Lower lobe of right lung (tissue), 2 donors: ENCODE measurements at regions not wholly inside any gene's neighbourhood (a gene's known extent, or its start where the extent isn't known, plus 50 kb on each side); places are given as distances from the start of the nearest gene placed in this dataset.
"Not testable (repeated sequence)": the region's sequence is repeated elsewhere in the genome, so short reads cannot be mapped to it uniquely, and the experiment has no call there.

Experiments
- ATAC-seq, 2 donors: fragments of 200-7000 bp; cut with Tn5 transposase; one replicate each; pipeline ENCODE4 v1.9.1; 2020 to 2022; ENCODE audit warnings: mild to moderate bottlenecking in 2 of 2, moderate library complexity in 2 of 2
- DNase-seq: peaks from one replicate; pipeline ENCODE4 v3.0.0-alpha.2; 2020
- H3K27ac ChIP-seq: fragments of 200-600 bp; one replicate; pipeline ENCODE4 v1.8.0; 2022
- H3K27me3 ChIP-seq: fragments of 200-600 bp; one replicate; pipeline ENCODE4 v1.8.0; 2022; ENCODE audit warnings: low read depth
- H3K36me3 ChIP-seq: fragments of 200-600 bp; one replicate; pipeline ENCODE4 v1.8.0; 2022; ENCODE audit warnings: mild to moderate bottlenecking
- H3K4me1 ChIP-seq: fragments of 200-600 bp; one replicate; pipeline ENCODE4 v1.8.0; 2022
- H3K4me3 ChIP-seq: fragments of 200-600 bp; one replicate; pipeline ENCODE4 v1.8.0; 2022; ENCODE audit warnings: mild to moderate bottlenecking
- H3K9me3 ChIP-seq: fragments of 200-600 bp; one replicate; pipeline ENCODE4 v1.8.0; 2022
- intact Hi-C: fragments of 100-400 bp; cut with DNase I; formaldehyde crosslinking; loops from one replicate; pipeline ENCODE4 v1.11.0; 2022
- TF ChIP-seq, protein P1 (sequence below): fragments of 200-600 bp; IDR thresholded peaks from one replicate; pipeline ENCODE4 v1.8.0; 2022; ENCODE audit warnings: antibody characterized with exemption, mild to moderate bottlenecking
- donor health status: DM: no; HTN: yes; CAD: no; lungs with severe emphysema.

DNA sequence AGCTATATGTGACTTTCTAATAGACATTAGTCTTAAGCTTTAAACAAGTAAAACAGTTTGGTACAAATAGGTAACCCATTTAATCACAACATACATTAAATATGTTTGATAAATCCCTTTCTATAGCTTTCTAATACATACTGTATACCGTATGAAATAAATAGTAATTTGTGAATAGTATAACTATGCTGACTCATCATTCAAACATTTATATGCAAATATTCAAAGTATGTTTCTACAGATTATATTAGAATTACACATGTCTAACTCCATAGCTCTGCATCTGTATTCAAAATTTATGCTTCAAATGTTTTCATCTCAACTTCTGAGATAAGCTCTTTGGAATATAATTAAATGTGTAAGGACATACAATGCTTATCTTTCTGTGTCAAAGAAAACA, 142.7 kb upstream of the ZNF804A start:
- no peaks in the 10 kb centered on the region for H3K4me1 ChIP-seq
- no peaks in the 10 kb centered on the region for H3K9me3 ChIP-seq
- H3K4me3 ChIP-seq: no peak overlapping the region
- TF ChIP-seq, protein P1, sequence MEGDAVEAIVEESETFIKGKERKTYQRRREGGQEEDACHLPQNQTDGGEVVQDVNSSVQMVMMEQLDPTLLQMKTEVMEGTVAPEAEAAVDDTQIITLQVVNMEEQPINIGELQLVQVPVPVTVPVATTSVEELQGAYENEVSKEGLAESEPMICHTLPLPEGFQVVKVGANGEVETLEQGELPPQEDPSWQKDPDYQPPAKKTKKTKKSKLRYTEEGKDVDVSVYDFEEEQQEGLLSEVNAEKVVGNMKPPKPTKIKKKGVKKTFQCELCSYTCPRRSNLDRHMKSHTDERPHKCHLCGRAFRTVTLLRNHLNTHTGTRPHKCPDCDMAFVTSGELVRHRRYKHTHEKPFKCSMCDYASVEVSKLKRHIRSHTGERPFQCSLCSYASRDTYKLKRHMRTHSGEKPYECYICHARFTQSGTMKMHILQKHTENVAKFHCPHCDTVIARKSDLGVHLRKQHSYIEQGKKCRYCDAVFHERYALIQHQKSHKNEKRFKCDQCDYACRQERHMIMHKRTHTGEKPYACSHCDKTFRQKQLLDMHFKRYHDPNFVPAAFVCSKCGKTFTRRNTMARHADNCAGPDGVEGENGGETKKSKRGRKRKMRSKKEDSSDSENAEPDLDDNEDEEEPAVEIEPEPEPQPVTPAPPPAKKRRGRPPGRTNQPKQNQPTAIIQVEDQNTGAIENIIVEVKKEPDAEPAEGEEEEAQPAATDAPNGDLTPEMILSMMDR: no peak
- H3K27me3 ChIP-seq: no peaks in the 10 kb centered on the region
- intact Hi-C loops: no loop called here
- DNase-seq: no peak
- no peaks in the 10 kb centered on the region for H3K36me3 ChIP-seq
- no peak for ATAC-seq
- no peak overlapping the region for H3K27ac ChIP-seq

DNA sequence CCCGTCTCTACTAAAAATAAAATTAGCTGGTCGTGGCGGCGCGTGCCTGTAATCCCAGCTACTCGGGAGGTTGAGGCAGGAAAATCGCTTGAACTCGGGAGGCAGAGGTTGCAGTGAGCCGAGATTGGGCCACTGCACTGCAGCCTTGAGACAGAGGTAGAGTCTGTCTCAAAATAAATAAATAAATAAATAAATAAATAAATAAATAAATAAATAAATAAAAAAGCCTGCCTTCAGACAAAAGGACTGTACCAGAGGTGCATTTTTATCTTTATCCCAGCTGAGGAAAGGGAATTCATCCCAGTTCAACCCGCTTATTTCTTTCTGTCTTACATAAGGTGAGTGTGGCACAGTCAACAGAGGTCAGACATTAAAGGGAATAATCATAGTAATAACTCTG, 141.6 kb upstream of the ZNF804A start:
- H3K4me1 ChIP-seq, H3K27me3 ChIP-seq, H3K27ac ChIP-seq, DNase-seq, intact Hi-C loops, H3K36me3 ChIP-seq, H3K9me3 ChIP-seq, H3K4me3 ChIP-seq, ATAC-seq: not testable (repeated sequence)

DNA sequence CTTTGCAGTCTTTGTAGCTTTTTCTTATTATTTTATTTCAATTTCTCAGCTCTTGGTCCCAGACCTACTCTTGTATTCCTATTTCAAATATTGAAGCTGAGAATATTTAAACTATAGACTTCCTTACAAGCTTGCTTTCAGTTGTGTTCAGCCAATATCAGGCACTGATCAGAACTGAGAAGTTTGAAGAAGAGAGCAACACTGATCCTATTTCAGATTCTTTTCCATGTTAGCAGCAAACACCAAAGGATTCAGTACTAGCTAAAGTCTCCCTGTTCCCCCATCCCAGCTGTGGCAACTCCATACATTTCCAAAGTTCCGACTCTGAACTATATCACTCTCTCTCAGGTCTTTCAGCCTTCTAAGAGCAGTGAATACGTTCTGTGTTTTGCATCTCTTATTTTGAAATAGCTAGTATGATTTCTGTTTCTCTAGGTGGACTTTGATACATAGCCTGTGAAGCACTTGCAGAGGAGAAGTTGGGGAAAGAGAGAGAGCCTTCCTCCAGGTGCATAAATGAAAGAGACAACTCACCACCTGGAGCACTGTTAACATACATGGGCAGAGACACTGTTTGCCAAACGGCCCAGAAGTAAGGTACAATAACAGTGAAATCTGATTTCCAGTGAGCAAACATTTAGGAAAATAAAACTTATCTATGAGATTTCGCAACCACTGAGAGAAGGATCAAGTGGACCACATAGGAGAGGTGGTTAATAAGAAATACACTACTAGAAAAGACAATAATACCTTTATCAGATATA, 135.0 kb upstream of the ZNF804A start:
- Histone ChIP-seq H3K9me3 (no peaks in the 10 kb centered on the region), H3K4me1 (no peaks in the 10 kb centered on the region), H3K36me3 (no peaks in the 10 kb centered on the region), H3K27me3 (no peaks in the 10 kb centered on the region), H3K4me3 (no peak overlapping the region), H3K27ac (no peak overlapping the region)
- intact Hi-C loops: no loop called here
- TF ChIP-seq, protein P1: no peak
- DNase-seq (no peak), ATAC-seq (no peak)

DNA sequence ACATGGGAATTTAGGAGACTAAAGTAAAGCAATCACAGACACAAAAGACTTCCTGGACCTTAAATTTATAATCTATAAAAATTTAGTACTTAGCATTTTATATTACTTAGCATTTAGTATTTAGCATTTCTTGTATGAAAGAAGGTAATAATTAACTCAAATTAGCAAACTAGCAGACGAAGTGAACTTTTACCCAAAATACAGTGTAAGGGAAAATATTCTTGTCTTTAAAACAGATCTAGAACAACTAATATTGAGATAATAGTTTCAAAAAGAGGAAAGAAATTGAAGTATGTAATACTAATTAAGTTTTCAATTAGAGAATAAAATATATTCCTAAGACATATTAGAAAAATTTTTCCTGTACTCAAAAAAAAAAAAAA, 134.5 kb upstream of the ZNF804A start:
- no peak overlapping the region for H3K4me3 ChIP-seq

DNA sequence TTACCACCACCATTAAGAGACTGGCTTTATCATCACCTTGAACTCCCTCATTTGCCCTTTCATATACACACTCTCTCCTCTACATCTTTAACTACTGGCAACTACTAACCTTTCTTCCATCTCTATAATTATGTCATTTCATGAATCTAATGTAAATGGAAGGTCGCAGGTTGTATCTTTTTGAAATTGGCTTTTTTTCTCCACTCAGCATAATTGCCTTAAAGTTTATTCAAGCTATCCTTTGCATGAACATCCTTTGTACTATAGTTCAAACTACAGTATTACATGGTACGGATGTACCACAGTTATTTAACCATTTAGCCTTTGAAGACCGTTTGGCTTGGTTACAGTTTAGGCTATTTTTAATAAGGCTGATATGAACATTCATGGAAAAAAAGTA, 129.5 kb upstream of the ZNF804A start:
- no peaks in the 10 kb centered on the region for H3K9me3 ChIP-seq
- DNase-seq (no peak), ATAC-seq (no peak)
- H3K36me3 ChIP-seq: no peaks in the 10 kb centered on the region
- intact Hi-C loops: no loop called here
- H3K27me3 ChIP-seq: no peaks in the 10 kb centered on the region
- no peaks in the 10 kb centered on the region for H3K4me1 ChIP-seq
- no peak overlapping the region for H3K4me3 ChIP-seq
- TF ChIP-seq, protein P1: no peak
- no peak overlapping the region for H3K27ac ChIP-seq

More for the DNA sequence above, 134.5 kb upstream of the ZNF804A start:
- Histone ChIP-seq H3K27ac (no peak overlapping the region), H3K9me3 (no peaks in the 10 kb centered on the region), H3K36me3 (no peaks in the 10 kb centered on the region), H3K27me3 (no peaks in the 10 kb centered on the region), H3K4me1 (no peaks in the 10 kb centered on the region)
- TF ChIP-seq, protein P1: no peak
- ATAC-seq: no peak
- intact Hi-C loops: no loop called here
- no peak for DNase-seq

DNA sequence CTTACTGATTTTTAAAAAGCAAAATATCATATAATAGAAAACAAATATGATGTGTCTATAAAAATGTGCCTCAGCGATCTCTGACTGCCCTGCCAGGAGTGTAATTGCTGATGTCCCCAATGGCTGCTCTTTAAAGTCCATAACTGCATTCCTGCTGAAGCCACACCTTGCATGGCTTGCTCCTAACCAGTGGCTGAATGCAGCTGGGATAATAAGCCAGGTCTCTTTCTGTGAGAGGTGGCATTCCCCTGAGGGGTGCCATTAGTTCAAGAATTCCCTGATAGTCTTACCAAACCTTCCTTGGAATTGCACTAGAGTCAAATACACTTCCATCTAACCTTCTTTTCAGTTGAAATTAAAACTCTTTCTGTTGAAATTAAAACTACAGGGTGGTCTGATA, 125.8 kb upstream of the ZNF804A start:
- Histone ChIP-seq H3K36me3 (no peaks in the 10 kb centered on the region), H3K27me3 (no peaks in the 10 kb centered on the region), H3K4me1 (no peaks in the 10 kb centered on the region), H3K9me3 (no peaks in the 10 kb centered on the region), H3K27ac (no peak overlapping the region), H3K4me3 (no peak overlapping the region)
- no peak for ATAC-seq
- DNase-seq: no peak
- intact Hi-C loops: no loop called here
- TF ChIP-seq, protein P1: no peak
